ENCODE measurements at regions not wholly inside any gene's neighbourhood (a gene's known extent, or its start where the extent isn't known, plus 50 kb on each side); places are given as distances from the start of the nearest gene placed in this dataset.

DNA sequence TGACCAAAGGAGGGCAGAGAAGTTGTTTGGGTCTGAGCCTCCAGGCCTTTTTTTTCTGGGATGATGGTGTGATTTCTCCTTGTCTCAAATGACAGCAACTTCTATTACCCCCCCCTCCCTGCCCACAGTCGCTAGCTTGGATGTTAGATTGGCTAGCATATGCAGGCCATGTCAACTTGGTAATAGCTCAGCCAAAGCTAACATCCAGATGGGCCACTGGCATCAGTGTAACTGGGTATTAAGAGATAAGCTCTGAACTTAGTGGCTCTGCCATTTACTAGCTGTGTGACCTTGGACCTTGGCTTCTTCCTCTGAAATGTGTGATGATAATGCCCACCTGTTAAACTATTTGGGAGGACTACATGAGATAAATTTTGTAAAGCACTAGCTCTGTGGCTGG lies 86.9 kb upstream of the TSPAN2 start:
- TF ChIP-seq, protein P1, sequence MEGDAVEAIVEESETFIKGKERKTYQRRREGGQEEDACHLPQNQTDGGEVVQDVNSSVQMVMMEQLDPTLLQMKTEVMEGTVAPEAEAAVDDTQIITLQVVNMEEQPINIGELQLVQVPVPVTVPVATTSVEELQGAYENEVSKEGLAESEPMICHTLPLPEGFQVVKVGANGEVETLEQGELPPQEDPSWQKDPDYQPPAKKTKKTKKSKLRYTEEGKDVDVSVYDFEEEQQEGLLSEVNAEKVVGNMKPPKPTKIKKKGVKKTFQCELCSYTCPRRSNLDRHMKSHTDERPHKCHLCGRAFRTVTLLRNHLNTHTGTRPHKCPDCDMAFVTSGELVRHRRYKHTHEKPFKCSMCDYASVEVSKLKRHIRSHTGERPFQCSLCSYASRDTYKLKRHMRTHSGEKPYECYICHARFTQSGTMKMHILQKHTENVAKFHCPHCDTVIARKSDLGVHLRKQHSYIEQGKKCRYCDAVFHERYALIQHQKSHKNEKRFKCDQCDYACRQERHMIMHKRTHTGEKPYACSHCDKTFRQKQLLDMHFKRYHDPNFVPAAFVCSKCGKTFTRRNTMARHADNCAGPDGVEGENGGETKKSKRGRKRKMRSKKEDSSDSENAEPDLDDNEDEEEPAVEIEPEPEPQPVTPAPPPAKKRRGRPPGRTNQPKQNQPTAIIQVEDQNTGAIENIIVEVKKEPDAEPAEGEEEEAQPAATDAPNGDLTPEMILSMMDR (IDR thresholded peaks at IDR 0.05; ENCODE audit: low read depth, low read length, poor library complexity, severe bottlenecking): no peak
- no peak for TF ChIP-seq EZH2phosphoT487 (IDR thresholded peaks at IDR 0.05; ENCODE audit: borderline replicate concordance, low read length)

Measured in DOHH2 (cell line).